ENCODE measurements at regions not wholly inside any gene's neighbourhood (a gene's known extent, or its start where the extent isn't known, plus 50 kb on each side); places are given as distances from the start of the nearest gene placed in this dataset.

- CTCF ChIA-PET = no interaction called here
- ATAC-seq (ENCODE audit: low read depth) = no peak
- H2AFZ ChIP-seq (ENCODE audit: insufficient read depth, low read depth, low read length, poor library complexity, severe bottlenecking) = no peak overlapping the region
- no peak for DNase-seq
- H4K20me1 ChIP-seq (ENCODE audit: control insufficient read depth, insufficient read depth, low read length, poor library complexity, severe bottlenecking) = no peaks in the 10 kb centered on the region
- no peaks in the 10 kb centered on the region for H3K27me3 ChIP-seq (replicated peaks in 1 of 4; ENCODE audit: control extremely low read depth in 1 of 4, control insufficient read depth in 3 of 4, insufficient read depth in 4 of 4, low read length in 3 of 4)
- H3K4me2 ChIP-seq (replicated peaks; ENCODE audit: low read depth, low read length, poor library complexity, severe bottlenecking) = no peak overlapping the region
- H3K27ac ChIP-seq (ENCODE audit: low read length in 2 of 2) = no peak overlapping the region
- no peaks in the 10 kb centered on the region for H3K36me3 ChIP-seq (replicated peaks in 1 of 2; ENCODE audit: control extremely low read depth in 1 of 2, control insufficient read depth in 1 of 2, extremely low read depth in 1 of 2, insufficient read depth in 2 of 2, low read length in 1 of 2)
- TF ChIP-seq CTCF (IDR thresholded peaks at IDR 0.05) = no peak
- no peak for TF ChIP-seq EZH2 (IDR thresholded peaks at IDR 0.05; ENCODE audit: borderline replicate concordance, insufficient read depth, low read depth, low read length, poor library complexity, severe bottlenecking)
- Mint-ChIP-seq H3K27me3 (no peaks in the 10 kb centered on the region), H3K9me3 (ENCODE audit: insufficient read depth) (peaks cover 3% of the 10 kb centered on the region), H3K4me3 (no peak overlapping the region), H3K27ac (no peak overlapping the region), H3K4me1 (no peaks in the 10 kb centered on the region)
- H3K79me2 ChIP-seq (ENCODE audit: control insufficient read depth, insufficient read depth, low read length) = no peaks in the 10 kb centered on the region
- no peak overlapping the region for H3K9ac ChIP-seq (ENCODE audit: low read length)
- POLR2A ChIA-PET = no interaction called here
- intact Hi-C loops (cut with micrococcal nuclease) = no loop called here
- no peak overlapping the region for H3K4me3 ChIP-seq (ENCODE audit: control extremely low read depth in 1 of 5, extremely low read depth in 1 of 5, insufficient read depth in 1 of 5, low read depth in 2 of 5, low read length in 4 of 5)
- H3K9me3 ChIP-seq (ENCODE audit: control extremely low read depth in 1 of 3, control insufficient read depth in 2 of 3, insufficient read depth in 1 of 3, low read length in 2 of 3) = peaks cover 0 to 2% (median 0%) of the 10 kb centered on the region in 3 donors
- no CpG with 5 or more reads among the region's 4 CpGs for WGBS (ENCODE audit: insufficient coverage)
- no peaks in the 10 kb centered on the region for H3K4me1 ChIP-seq (ENCODE audit: control insufficient read depth in 2 of 2, insufficient read depth in 2 of 2, low read length in 2 of 2)
Observed at GRCh38 chr11:90700789-90701439, 478.1 kb upstream of the CHORDC1 start.

GRCh38 chr11:90699791-90700400 is 477.0 kb upstream of the CHORDC1 start:
- H3K27ac ChIP-seq (ENCODE audit: low read length in 2 of 2) = no peak overlapping the region
- no peak overlapping the region for H3K4me3 ChIP-seq (ENCODE audit: control extremely low read depth in 1 of 5, extremely low read depth in 1 of 5, insufficient read depth in 1 of 5, low read depth in 2 of 5, low read length in 4 of 5)
- intact Hi-C loops (cut with micrococcal nuclease) = no loop called here
- H3K4me1 Mint-ChIP-seq = no peaks in the 10 kb centered on the region
- H3K27me3 Mint-ChIP-seq = no peaks in the 10 kb centered on the region
- H3K27me3 ChIP-seq (replicated peaks in 1 of 4; ENCODE audit: control extremely low read depth in 1 of 4, control insufficient read depth in 3 of 4, insufficient read depth in 4 of 4, low read length in 3 of 4) = no peaks in the 10 kb centered on the region
- TF ChIP-seq CTCF (IDR thresholded peaks at IDR 0.05) (no peak), EZH2 (IDR thresholded peaks at IDR 0.05; ENCODE audit: borderline replicate concordance, insufficient read depth, low read depth, low read length, poor library complexity, severe bottlenecking) (no peak)
- ATAC-seq (ENCODE audit: low read depth) (no peak), DNase-seq (no peak)
- H3K4me2 ChIP-seq (replicated peaks; ENCODE audit: low read depth, low read length, poor library complexity, severe bottlenecking) = no peak overlapping the region
- H3K27ac Mint-ChIP-seq = no peak overlapping the region
- no peaks in the 10 kb centered on the region for H3K4me1 ChIP-seq (ENCODE audit: control insufficient read depth in 2 of 2, insufficient read depth in 2 of 2, low read length in 2 of 2)
- H3K79me2 ChIP-seq (ENCODE audit: control insufficient read depth, insufficient read depth, low read length) = no peaks in the 10 kb centered on the region
- ChIA-PET CTCF (no interaction called here), POLR2A (no interaction called here)
- no peaks in the 10 kb centered on the region for H4K20me1 ChIP-seq (ENCODE audit: control insufficient read depth, insufficient read depth, low read length, poor library complexity, severe bottlenecking)
- WGBS (ENCODE audit: insufficient coverage) = no CpG with 5 or more reads among the region's 2 CpGs
- H3K9ac ChIP-seq (ENCODE audit: low read length) = no peak overlapping the region
- no peak overlapping the region for H3K4me3 Mint-ChIP-seq
- H2AFZ ChIP-seq (ENCODE audit: insufficient read depth, low read depth, low read length, poor library complexity, severe bottlenecking) = no peak overlapping the region
- peaks cover 3% of the 10 kb centered on the region for H3K9me3 Mint-ChIP-seq (ENCODE audit: insufficient read depth)
- H3K36me3 ChIP-seq (replicated peaks in 1 of 2; ENCODE audit: control extremely low read depth in 1 of 2, control insufficient read depth in 1 of 2, extremely low read depth in 1 of 2, insufficient read depth in 2 of 2, low read length in 1 of 2) = no peaks in the 10 kb centered on the region
- peaks cover 0 to 1% (median 0%) of the 10 kb centered on the region in 3 donors for H3K9me3 ChIP-seq (ENCODE audit: control extremely low read depth in 1 of 3, control insufficient read depth in 2 of 3, insufficient read depth in 1 of 3, low read length in 2 of 3)
